Adrenal gland (tissue), 9 donors: ENCODE measurements at regions not wholly inside any gene's neighbourhood (a gene's known extent, or its start where the extent isn't known, plus 50 kb on each side); places are given as distances from the start of the nearest gene placed in this dataset.
A peak's percentile ranks its signal among the peaks of the same experiment; 100 is the strongest.
"Not testable (repeated sequence)": the region's sequence is repeated elsewhere in the genome, so short reads cannot be mapped to it uniquely, and the experiment has no call there.

Experiments used
- DNase-seq, 7 donors: peaks; one replicate each; pipeline ENCODE4 v3.0.0-alpha.2; 2019 to 2020
- H3K27ac ChIP-seq, 5 donors: fragments of 200-600 bp; sonication (generic) in 4 of 5; 1 replicate in 3 of 5; 2 replicates in 2 of 5; pipeline versions ENCODE4 v1.5.1 to v1.8.0; 2016 to 2020; ENCODE audit warnings: mild to moderate bottlenecking in 1 of 5
- H3K27me3 ChIP-seq: fragments of 200-600 bp; 2 replicates; pipeline ENCODE4 v1.8.0; 2021
- H3K36me3 ChIP-seq, 2 donors: fragments of 200-600 bp; replicated peaks in 1 of 2; 1 replicate in 1 of 2; 2 replicates in 1 of 2; pipeline versions ENCODE4 v1.5.1 to v1.8.0; 2018 to 2022
- H3K4me1 ChIP-seq, 2 donors: fragments of 200-600 bp; replicated peaks in 1 of 2; 1 replicate in 1 of 2; 2 replicates in 1 of 2; pipeline versions ENCODE4 v1.5.1 to v1.8.0; 2018 to 2021
- H3K4me3 ChIP-seq, 4 donors: fragments of 200-600 bp; sonication (generic) in 3 of 4; one replicate each; pipeline ENCODE4 v1.5.1; 2016 to 2018
- H3K9me3 ChIP-seq, 3 donors: fragments of 200-600 bp; sonication (generic) in 1 of 3; replicated peaks in 1 of 3; 1 replicate in 2 of 3; 2 replicates in 1 of 3; pipeline versions ENCODE4 v1.5.1 to v1.8.0; 2016 to 2021
- CTCF ChIP-seq, 6 experiments: fragments of 450-650 bp in 4 of 6; fragments of 200-600 bp in 2 of 6; sonication (generic) in 1 of 6; IDR thresholded peaks; 1 replicate in 5 of 6; 2 replicates in 1 of 6; pipeline versions ENCODE4 v1.5.1 to v1.8.0; 2016 to 2021; ENCODE audit warnings: antibody characterized with exemption in 6 of 6, mild to moderate bottlenecking in 2 of 6, moderate library complexity in 1 of 6
- POLR2A ChIP-seq, 2 donors: fragments of 450-650 bp; IDR thresholded peaks; one replicate each; pipeline ENCODE4 v1.6.1; 2017; ENCODE audit warnings: antibody characterized with exemption in 2 of 2, mild to moderate bottlenecking in 2 of 2, moderate library complexity in 1 of 2
- whole genome bisulfite sequencing, 4 donors: extraction: QIAGEN DNeasy Blood & Tissue Kit in 2 of 4; methylation state at CpG; one replicate each; pipeline versions ENCODE4 v1.1.5 to v1.1.7; 2013 to 2017; 5-methylcytosine and 5-hydroxymethylcytosine counted together
- intact Hi-C, 2 donors: fragments of 100-400 bp; cut with DNase I; formaldehyde crosslinking; loops; one replicate each; pipeline versions ENCODE4 v1.14.1 to v1.15.0; 2022 to 2023
- donor health status: healthy with polysubstance abuse.
- donor health status: Bipolar disorder and iron deficiency.
- donor health status: DM: yes; HTN: yes; CAD: no.
- donor health status: DM: no; HTN: no; CAD: no.
- donor health status: DM: no; HTN: no; CAD: no.

- Histone ChIP-seq H3K4me1 (peaks cover 13 to 20% of the 10 kb centered on the region in 2 donors), H3K4me3 (peak overlapping the region in 2 of 4 donors; percentile 2 to 40), H3K36me3 (no peaks in the 10 kb centered on the region), H3K27me3 (no peaks in the 10 kb centered on the region), H3K9me3 (no peaks in the 10 kb centered on the region), H3K27ac (peak overlapping the region in 1 of 5 donors; percentile 24)
- intact Hi-C loops, result no loop called here
- TF ChIP-seq POLR2A (IDR thresholded peaks at IDR 0.05) (no peak), CTCF (IDR thresholded peaks at IDR 0.05) (no peak)
- 10 to 19% (median 13%) methylated on average over 3 of the region's 3 CpGs for WGBS, 4 donors
- peak in 5 of 7 donors; percentile 10 to 24 (median 21) for DNase-seq
These were observed 241.4 kb downstream of the BMP4 start for GRCh38 chr14:53715193-53715721.

GRCh38 chr14:53714495-53715192 lies 242.0 kb downstream of the BMP4 start:
- H3K27ac ChIP-seq, result peak overlapping the region in 2 of 5 donors; percentile 17 to 24
- no peaks in the 10 kb centered on the region for H3K36me3 ChIP-seq
- 9 to 13% (median 9%) methylated on average over 5 of the region's 5 CpGs for WGBS, 4 donors
- H3K4me1 ChIP-seq, result peaks cover 13 to 20% of the 10 kb centered on the region in 2 donors
- H3K9me3 ChIP-seq, result no peaks in the 10 kb centered on the region
- H3K27me3 ChIP-seq, result no peaks in the 10 kb centered on the region
- intact Hi-C loops, result no loop called here
- TF ChIP-seq POLR2A (IDR thresholded peaks at IDR 0.05) (no peak), CTCF (IDR thresholded peaks at IDR 0.05) (no peak)
- H3K4me3 ChIP-seq, result peak overlapping the region in 2 of 4 donors; percentile 2 to 40
- DNase-seq, result no peak

- H3K27ac ChIP-seq, H3K4me3 ChIP-seq, H3K36me3 ChIP-seq, intact Hi-C loops, H3K9me3 ChIP-seq, DNase-seq, H3K27me3 ChIP-seq: not testable (repeated sequence)
- 83 to 94% (median 91%) methylated on average over 3 of the region's 3 CpGs for WGBS, 4 donors
- H3K4me1 ChIP-seq, result peaks cover 13 to 20% of the 10 kb centered on the region in 2 donors
These were observed 243.7 kb downstream of the BMP4 start for GRCh38 chr14:53712901-53713300.

- H3K4me3 ChIP-seq, result no peak overlapping the region
- no peak for TF ChIP-seq CTCF (IDR thresholded peaks at IDR 0.05)
- no peak for TF ChIP-seq POLR2A (IDR thresholded peaks at IDR 0.05)
- H3K27ac ChIP-seq, result no peak overlapping the region
- H3K4me1 ChIP-seq, result peaks cover 13 to 20% of the 10 kb centered on the region in 2 donors
- intact Hi-C loops, result no loop called here
- no peaks in the 10 kb centered on the region for H3K27me3 ChIP-seq
- H3K9me3 ChIP-seq, result no peaks in the 10 kb centered on the region
- DNase-seq, result no peak
- 93 to 97% (median 94%) methylated on average over 4 of the region's 4 CpGs for WGBS, 4 donors
- H3K36me3 ChIP-seq, result no peaks in the 10 kb centered on the region
These were observed 245.4 kb downstream of the BMP4 start for GRCh38 chr14:53711205-53711604.

GRCh38 chr14:53710615-53711014 lies 246.0 kb downstream of the BMP4 start:
- WGBS, 4 donors, result 78 to 85% (median 82%) methylated on average over 4 of the region's 4 CpGs
- Histone ChIP-seq H3K4me1 (peaks cover 13 to 17% of the 10 kb centered on the region in 2 donors), H3K27me3 (no peaks in the 10 kb centered on the region), H3K36me3 (no peaks in the 10 kb centered on the region), H3K4me3 (no peak overlapping the region), H3K27ac (no peak overlapping the region), H3K9me3 (no peaks in the 10 kb centered on the region)
- intact Hi-C loops, result no loop called here
- DNase-seq, result no peak
- no peak for TF ChIP-seq POLR2A (IDR thresholded peaks at IDR 0.05)
- TF ChIP-seq CTCF (IDR thresholded peaks at IDR 0.05), result no peak
